Activated CD8-positive, alpha-beta memory T cell treated with anti-CD3 and anti-CD28 coated beads, Interleukin-2, amount 50 U/mL, for 4 hours (primary cell): ENCODE measurements at regions not wholly inside any gene's neighbourhood (a gene's known extent, or its start where the extent isn't known, plus 50 kb on each side); places are given as distances from the start of the nearest gene placed in this dataset.
"Not testable (repeated sequence)": the region's sequence is repeated elsewhere in the genome, so short reads cannot be mapped to it uniquely, and the experiment has no call there.

Experiments used
- DNase-seq: peaks from one replicate; pipeline ENCODE4 v3.0.0-alpha.2; 2020

DNA sequence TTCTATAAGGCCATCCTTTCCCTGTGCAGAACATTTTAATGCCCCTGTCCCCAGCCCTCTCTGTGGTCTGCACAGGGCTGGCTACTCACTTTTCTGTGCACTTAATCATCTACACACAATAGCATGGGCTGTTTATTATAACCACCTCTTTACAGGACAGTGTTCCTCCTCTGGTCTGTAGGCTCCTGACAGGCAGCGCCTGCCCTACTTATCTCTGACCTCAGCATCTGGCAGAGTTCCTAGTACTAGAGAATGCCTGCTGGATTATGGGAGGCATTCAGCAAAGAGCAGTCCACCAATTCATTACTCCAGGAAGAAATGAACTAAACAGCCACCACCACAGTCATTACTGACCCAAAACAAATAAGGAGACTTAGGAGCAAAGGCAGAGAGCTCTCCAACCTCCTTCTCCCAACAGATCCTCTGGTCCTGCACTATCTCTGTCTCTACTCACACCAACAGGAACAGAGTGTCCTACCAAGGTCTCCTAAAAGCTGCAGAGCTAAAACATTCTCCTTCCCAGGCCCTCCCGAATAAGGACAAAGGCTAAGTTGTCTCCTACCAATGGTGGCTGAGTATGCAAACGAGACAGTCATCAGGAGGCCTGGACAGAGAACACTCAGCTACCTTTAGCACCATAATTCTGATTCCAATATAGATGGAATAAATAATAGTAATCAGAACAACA lies 279.2 kb downstream of the QDPR start:
- DNase-seq: no peak

DNA sequence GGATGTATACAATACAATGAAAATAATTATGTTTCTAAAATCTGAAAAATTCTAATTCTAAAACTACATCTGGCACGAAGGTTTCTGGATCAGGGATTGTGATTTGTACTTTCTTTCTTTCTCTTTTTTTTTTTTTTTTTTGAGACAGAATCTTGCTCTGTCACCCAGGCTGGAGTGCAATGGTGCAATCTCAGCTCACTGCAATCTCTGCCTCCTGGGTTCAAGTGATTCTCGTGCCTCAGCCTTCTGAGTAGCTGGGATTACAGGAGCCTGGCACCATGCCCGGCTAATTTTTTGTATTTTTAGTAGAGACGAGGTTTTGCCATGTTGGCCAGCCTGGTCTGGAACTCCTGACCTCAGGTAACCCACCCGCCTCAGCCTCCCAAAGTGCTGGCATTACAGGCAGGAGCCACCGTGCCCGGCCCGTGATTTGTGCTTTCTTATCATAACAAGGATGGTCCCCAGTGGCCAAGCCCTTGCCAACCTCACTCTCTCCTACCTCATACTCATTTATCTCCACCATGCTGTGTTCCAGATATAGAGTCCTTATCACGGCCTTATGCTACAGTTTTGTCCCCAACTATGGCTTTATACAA lies 279.9 kb downstream of the QDPR start:
- not testable (repeated sequence) for DNase-seq

DNA sequence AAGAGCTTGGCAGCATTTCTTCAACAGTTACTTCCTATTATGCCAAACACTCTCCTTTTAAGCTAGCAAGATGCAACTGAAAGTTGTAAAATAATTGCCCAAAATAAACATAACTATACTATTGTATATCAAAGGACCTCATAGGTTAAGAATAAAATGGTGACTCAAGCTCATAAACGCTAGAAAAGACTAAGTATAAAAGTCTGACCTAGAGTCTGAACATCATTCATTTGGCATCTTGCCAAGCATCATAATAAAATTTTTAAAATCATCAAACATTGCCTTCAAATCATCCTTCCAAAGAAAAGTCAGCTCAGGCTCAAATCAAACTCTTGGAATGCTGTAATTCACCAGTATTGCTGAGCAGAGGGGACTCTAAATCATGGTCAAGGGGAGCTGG lies 281.2 kb downstream of the QDPR start:
- DNase-seq: no peak

GRCh38 chr4:17220816-17221215 lies 291.1 kb downstream of the QDPR start:
- DNase-seq: no peak

GRCh38 chr4:17218786-17219185 lies 293.1 kb downstream of the QDPR start:
- no peak for DNase-seq

DNA sequence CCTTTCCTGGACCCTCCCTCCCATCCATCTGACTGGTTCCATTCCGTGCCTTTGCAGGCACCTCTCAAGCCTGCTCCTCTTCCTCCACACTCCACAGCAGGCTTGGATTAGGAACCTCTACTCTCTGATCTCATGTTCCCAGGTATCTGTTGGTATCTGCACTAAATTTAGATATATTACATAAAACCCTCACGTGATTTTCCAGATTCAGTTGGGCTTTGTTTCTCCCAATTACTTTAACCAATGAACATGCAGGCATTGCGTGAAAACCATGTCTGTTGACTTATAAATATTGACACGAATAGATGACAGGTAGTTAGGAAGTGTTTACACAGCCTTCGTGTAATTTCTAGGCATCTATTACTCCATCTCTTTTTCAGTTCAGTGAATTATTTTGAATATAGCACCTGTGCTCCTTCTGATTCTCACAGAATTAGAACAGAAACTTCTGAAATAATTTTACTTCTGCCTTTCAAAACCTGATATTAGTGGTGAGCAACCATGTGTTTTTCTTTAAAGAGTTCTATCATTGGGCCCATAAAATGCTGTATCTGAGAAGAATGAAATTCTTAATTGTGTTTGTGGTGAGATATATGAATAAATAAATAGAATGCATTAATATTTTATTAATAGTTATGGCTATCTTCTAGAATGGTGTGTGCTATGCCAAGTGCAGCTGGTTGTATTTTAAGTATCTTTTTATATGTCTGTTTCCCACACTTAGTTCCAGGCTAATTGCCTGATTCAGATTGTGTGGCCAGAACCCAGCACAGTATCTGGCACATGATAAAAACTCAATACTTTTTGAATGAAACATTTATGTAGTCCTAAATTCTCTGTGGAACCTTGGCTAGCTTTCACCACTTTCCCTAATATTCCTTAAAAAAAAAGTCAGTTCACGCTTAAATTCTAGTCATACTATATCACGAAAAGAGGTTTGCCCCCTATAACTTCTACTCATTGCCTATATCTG lies 304.8 kb downstream of the QDPR start:
- no peak for DNase-seq

DNA sequence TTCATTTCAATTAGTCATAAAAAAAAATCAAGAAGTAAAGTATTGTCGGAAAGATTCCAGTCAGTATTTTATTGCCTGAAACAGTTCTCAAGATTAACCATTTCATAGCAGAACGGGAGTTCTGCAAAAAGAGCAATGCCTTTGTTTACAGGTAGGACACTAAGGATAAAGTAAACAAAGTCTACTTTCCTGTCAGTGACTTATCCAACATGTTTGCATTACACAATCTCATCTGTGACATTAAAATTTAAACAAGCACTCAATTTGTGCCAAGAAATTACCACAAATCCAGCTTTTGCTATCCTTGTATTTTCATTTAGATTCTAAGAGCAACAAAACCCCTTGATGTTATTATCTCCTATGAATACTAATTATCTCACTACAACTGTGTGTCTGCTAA lies 306.5 kb upstream of the LDB2 start:
- no peak for DNase-seq

GRCh38 chr4:17203797-17204196 lies 305.4 kb upstream of the LDB2 start:
- no peak for DNase-seq

- DNase-seq: no peak
Observed at GRCh38 chr4:17197070-17197469, 298.6 kb upstream of the LDB2 start.

DNA sequence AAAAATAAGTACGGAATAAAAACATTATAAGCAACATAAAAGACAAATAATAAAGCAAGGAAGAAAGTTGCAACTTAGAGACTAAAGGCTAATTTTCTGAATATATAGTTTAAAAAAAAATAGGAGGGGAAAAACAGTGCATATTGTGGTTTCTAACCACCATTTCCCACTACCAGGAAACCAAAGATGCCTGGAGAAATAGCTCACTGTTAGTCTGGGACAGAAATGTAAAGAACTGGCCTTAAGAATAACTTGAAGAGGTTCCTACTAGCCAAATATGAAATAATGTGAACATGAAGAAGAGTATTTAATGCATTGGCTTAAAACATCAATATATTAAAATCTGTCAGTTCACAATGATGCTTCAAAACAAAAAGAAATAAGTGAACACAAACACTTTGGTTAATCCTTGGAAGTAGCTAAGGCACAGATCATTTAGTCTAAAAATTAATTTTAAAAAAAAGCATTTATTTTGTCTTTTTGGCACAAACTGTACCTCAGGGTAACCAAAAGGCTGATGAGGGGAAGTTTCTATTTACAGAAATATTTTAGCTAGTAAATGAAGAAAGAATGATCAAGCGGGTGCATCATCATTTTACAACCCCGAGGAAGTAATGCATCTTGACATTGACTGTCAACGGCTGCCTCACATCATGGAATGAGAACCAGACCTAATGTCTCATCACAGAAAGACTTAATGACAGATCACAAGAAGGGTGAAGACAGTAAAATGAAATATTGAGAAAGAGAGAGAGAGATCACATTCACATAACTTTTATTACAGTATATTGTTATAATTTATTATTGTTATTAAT lies 297.2 kb upstream of the LDB2 start:
- no peak for DNase-seq

GRCh38 chr4:17194586-17194985 lies 296.1 kb upstream of the LDB2 start:
- DNase-seq: no peak

GRCh38 chr4:17189759-17190158 lies 291.3 kb upstream of the LDB2 start:
- no peak for DNase-seq

DNA sequence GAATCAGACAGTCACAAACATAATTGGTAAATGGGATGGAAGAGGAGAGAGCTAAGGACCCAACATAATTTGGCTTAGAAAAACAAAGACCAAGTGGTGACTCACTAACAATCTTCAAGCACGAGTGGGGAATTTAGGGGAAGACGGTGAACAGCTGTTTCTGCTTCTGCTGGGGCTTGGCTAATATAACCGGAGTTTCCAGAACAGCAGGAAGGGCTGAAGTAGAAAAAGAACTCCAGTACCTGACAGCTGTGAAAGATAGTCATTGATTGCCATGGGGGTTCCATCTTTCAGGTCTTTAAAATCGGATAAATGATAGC lies 290.9 kb upstream of the LDB2 start:
- no peak for DNase-seq

GRCh38 chr4:17188547-17189400 lies 290.3 kb upstream of the LDB2 start:
- DNase-seq: no peak

- DNase-seq: no peak
Observed at GRCh38 chr4:17188125-17188524, 289.7 kb upstream of the LDB2 start.

DNA sequence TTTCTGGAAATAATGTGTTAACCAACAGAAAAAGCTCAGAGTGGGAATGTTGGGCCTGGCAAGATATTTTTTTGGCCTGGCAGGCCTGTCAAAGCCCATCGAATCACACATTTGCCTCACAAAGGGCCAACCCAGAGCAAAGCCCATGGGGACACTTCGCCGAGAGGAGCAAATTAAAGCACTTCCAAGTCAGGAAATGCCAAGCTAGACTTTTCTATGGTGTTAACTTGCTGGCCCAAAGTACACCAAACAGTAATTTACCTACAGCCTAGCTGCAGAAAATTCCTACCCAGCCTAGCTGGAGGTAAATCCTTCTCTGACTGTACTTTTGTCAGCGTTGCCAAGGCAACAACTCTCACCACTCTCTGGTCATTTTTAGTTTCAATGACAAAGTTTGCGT lies 288.6 kb upstream of the LDB2 start:
- no peak for DNase-seq

GRCh38 chr4:17182888-17183287 lies 284.4 kb upstream of the LDB2 start:
- no peak for DNase-seq

DNA sequence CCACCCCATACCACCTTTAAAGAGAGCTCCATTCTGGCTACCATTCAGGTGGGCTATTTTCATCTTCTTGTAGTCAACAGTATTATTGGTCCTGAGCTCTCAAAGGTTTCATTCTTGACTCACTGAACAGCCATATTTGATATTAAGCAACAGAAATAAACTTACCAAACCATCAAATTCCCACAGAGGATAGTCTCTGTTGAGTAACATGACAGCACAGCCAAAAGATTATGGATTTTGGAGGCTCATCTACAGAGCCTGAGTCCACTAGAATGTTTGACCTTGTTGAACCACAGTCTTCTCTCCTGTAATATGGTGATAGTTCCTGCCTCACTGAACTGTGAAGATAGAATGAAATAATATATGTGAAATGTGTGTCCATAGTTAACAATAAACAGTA lies 276.3 kb upstream of the LDB2 start:
- DNase-seq: no peak

GRCh38 chr4:17173300-17173699 lies 274.9 kb upstream of the LDB2 start:
- DNase-seq: no peak

DNA sequence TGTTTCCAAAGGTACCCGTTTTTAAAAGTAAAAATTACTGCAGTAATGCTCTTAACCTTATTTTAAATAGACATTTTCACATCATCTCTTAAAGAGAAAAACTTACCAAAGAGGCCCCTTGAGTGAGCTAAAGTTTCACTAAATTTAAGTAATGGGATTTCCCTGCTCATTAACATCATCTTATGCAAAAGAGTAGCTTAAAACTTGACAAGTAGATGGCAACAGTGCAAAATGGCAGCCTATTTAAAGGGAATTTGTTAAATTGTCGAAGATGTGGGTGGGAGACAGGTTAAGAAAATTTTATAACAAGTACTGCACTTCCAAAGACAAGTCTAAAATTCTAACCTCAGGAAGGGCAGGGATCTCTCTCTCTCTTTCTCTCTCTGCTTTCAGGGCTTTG lies 271.7 kb upstream of the LDB2 start:
- no peak for DNase-seq

DNA sequence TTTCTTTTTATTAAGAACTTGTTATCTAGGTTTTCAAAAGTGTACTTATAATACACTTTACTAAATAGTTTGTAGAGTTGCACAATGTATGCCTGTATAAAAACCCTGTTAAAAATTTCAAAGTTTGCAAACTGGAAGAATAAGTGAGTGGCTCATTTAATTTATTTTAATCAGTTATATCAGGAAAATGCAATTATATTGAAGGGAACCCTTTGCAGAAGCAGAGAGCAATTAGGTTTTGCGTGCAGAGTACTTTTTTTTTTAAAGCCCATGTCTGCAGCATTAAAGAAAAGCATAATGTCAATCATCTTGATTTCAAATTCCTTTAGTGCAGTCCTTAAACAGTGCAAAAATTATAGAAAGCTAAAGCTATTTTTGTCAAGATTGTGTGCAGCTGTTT lies 271.3 kb upstream of the LDB2 start:
- no peak for DNase-seq

DNA sequence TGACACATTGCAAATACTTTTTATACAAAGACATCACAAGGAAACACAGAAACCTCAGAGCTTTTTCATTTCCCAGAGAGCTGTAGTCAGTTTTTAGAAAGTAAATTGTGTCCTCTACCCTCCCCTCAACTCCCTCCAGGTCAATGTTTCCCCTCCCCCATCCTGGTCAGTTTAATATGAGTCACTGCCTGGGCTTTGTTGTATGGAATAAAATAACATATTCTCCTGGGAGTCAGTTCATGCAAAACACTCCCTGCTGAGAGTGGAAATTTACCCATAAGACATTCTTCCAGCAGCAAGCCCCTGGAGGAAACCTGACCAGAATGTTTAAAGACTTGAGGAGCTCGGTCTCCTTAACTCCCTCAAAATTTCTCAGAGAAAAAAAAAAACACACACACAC lies 270.1 kb upstream of the LDB2 start:
- DNase-seq: no peak
